HL-60 (cell line): ENCODE measurements at regions not wholly inside any gene's neighbourhood (a gene's known extent, or its start where the extent isn't known, plus 50 kb on each side); places are given as distances from the start of the nearest gene placed in this dataset.

Experiments
- DNase-seq, 2 experiments: peaks; one replicate each; pipeline ENCODE4 v3.0.0-alpha.2; 2010 to 2020; ENCODE audit warnings: low read depth in 1 of 2, low spot score in 1 of 2
- H3K27ac ChIP-seq: fragments of 250-450 bp; sonication (Bioruptor Pico); replicated peaks from 2 replicates; pipeline ENCODE4 v1.5.1; 2020; ENCODE audit warnings: mild to moderate bottlenecking, moderate library complexity
- H3K27me3 ChIP-seq: fragments of 250-450 bp; sonication (Bioruptor Pico); 2 replicates; pipeline ENCODE4 v1.5.1; 2021; ENCODE audit warnings: mild to moderate bottlenecking, moderate library complexity; ENCODE audit not compliant: insufficient read depth, poor library complexity, severe bottlenecking
- H3K4me3 ChIP-seq: replicated peaks from 2 replicates; pipeline ENCODE4 v1.5.1; 2011; ENCODE audit warnings: mild to moderate bottlenecking, control low read depth, low read length; ENCODE audit not compliant: insufficient read depth
- CTCF ChIP-seq: IDR thresholded peaks from one replicate; pipeline ENCODE4 v1.5.1; 2011; ENCODE audit warnings: low read length, control low read depth, inconsistent platforms; ENCODE audit not compliant: insufficient read depth
- GABPA ChIP-seq: IDR thresholded peaks from 2 replicates; pipeline ENCODE4 v1.6.1; 2012; ENCODE audit warnings: low read depth
- POLR2AphosphoS5 ChIP-seq: IDR thresholded peaks from 2 replicates; pipeline ENCODE4 v1.6.1; 2012; ENCODE audit warnings: low read depth
- REST ChIP-seq: IDR thresholded peaks from 2 replicates; pipeline ENCODE4 v1.6.1; 2012; ENCODE audit warnings: low read depth; ENCODE audit not compliant: insufficient replicate concordance
- SPI1 ChIP-seq: IDR thresholded peaks from 2 replicates; pipeline ENCODE4 v1.6.1; 2012; ENCODE audit warnings: low read depth, mild to moderate bottlenecking, borderline replicate concordance

- no peak overlapping the region for H3K27ac ChIP-seq
- H3K4me3 ChIP-seq, result no peak overlapping the region
- TF ChIP-seq REST (no peak), GABPA (no peak), CTCF (no peak), POLR2AphosphoS5 (no peak), SPI1 (no peak)
- no peak for DNase-seq
- no peaks in the 10 kb centered on the region for H3K27me3 ChIP-seq
These were observed 310.2 kb upstream of the PCDH20 start for GRCh38 chr13:61725806-61726205.

GRCh38 chr13:61722119-61722518 lies 306.5 kb upstream of the PCDH20 start:
- TF ChIP-seq GABPA (no peak), SPI1 (no peak), CTCF (no peak), POLR2AphosphoS5 (no peak), REST (no peak)

GRCh38 chr13:61712621-61713020 lies 297.0 kb upstream of the PCDH20 start:
- DNase-seq, result no peak
- TF ChIP-seq GABPA, result no peak
- H3K4me3 ChIP-seq, result no peak overlapping the region
- H3K27me3 ChIP-seq, result no peaks in the 10 kb centered on the region
- no peak overlapping the region for H3K27ac ChIP-seq

More at GRCh38 chr13:61722119-61722518, 306.5 kb upstream of the PCDH20 start:
- Histone ChIP-seq H3K4me3 (no peak overlapping the region), H3K27ac (no peak overlapping the region), H3K27me3 (no peaks in the 10 kb centered on the region)
- no peak for DNase-seq

- H3K4me3 ChIP-seq, result no peak overlapping the region
- no peak overlapping the region for H3K27ac ChIP-seq
- H3K27me3 ChIP-seq, result no peaks in the 10 kb centered on the region
- DNase-seq, result no peak
- TF ChIP-seq SPI1 (no peak), GABPA (no peak), REST (no peak), POLR2AphosphoS5 (no peak), CTCF (no peak)
These were observed 293.6 kb upstream of the PCDH20 start for GRCh38 chr13:61709258-61709657.
